SK-N-MC (cell line): ENCODE measurements at regions not wholly inside any gene's neighbourhood (a gene's known extent, or its start where the extent isn't known, plus 50 kb on each side); places are given as distances from the start of the nearest gene placed in this dataset.

Source experiments
- DNase-seq: peaks from one replicate; pipeline ENCODE4 v3.0.0-alpha.2; 2011; ENCODE audit warnings: low read depth, low spot score
- H3K27ac ChIP-seq: fragments of 200-600 bp; sonication (generic); 2 replicates; pipeline ENCODE4 v1.5.1; 2016; ENCODE audit warnings: mixed run types
- H3K36me3 ChIP-seq: fragments of 200-600 bp; sonication (generic); 2 replicates; pipeline ENCODE4 v1.6.1; 2017; ENCODE audit warnings: antibody characterized with exemption, low read length, mixed read lengths; ENCODE audit not compliant: insufficient read depth
- H3K4me3 ChIP-seq: fragments of 200-600 bp; sonication (generic); 2 replicates; pipeline ENCODE4 v1.5.1; 2016
- H3K9ac ChIP-seq: fragments of 200-600 bp; sonication (generic); 2 replicates; pipeline ENCODE4 v1.8.0; 2017; ENCODE audit warnings: mixed run types, mixed read lengths; ENCODE audit not compliant: insufficient read length
- H3K9me3 ChIP-seq: fragments of 200-600 bp; sonication (generic); 2 replicates; pipeline ENCODE4 v1.6.1; 2017; ENCODE audit warnings: low read depth, mild to moderate bottlenecking, antibody characterized with exemption, low read length, moderate library complexity, mixed read lengths
- EZH2 ChIP-seq: fragments of 200-600 bp; sonication (generic); IDR thresholded peaks from one replicate; pipeline ENCODE4 v1.6.1; 2017; ENCODE audit warnings: antibody characterized with exemption
- FOXP2 ChIP-seq: optimal IDR thresholded peaks from 2 replicates; pipeline ENCODE3; 2011; ENCODE audit warnings: mild to moderate bottlenecking, moderate library complexity; ENCODE audit not compliant: insufficient read depth; ENCODE audit errors: extremely low read length, control extremely low read depth
- POLR2AphosphoS5 ChIP-seq: IDR thresholded peaks from 2 replicates; pipeline ENCODE4 v1.6.1; 2012; ENCODE audit warnings: mild to moderate bottlenecking, low read depth, low read length, borderline replicate concordance

DNA sequence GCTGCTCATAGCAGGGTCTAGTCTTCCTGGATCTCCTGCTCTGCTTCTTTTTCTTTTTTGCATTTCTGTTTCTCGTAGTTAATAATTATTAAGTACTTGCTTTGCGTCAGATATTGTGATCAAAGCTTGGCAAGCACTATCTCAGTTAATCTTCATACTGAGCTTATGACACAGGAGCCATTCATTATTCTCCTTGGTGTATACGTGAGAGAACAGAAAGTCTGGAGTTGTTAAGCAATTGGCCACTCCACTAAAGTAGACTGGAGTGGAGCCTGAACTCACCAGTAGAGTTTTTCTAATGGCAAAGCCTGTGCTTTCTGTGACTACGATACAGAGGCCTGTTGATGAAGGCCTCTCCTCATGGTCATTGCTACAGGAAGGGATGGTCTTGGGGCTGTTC, 285.9 kb downstream of the RFC3 start:
- H3K9me3 ChIP-seq: no peaks in the 10 kb centered on the region

DNA sequence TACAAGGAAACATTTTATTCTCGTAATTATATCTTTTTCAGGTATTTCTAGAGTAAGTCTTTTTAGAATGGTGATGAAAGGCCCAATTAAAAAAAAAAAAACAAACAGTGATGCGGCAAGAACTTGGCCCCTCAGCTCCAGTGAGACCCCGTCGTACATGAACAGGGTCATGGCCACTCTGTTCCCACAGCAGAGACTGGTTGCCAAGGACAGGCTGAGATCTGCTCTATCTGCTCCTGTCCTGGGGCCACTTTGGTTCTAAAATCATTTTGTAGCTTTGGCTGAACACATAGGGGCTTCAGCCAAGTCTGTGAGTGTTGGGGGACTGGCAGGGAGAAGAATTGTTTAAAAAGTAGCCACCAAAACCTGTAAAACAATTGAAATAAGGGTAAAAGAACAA, 286.9 kb downstream of the RFC3 start:
- Histone ChIP-seq H3K27ac (no peak overlapping the region), H3K36me3 (no peaks in the 10 kb centered on the region), H3K4me3 (no peak overlapping the region), H3K9me3 (no peaks in the 10 kb centered on the region), H3K9ac (no peak overlapping the region)
- no peak for DNase-seq
- TF ChIP-seq POLR2AphosphoS5 (no peak), FOXP2 (no peak), EZH2 (no peak)

More for the DNA sequence above, 285.9 kb downstream of the RFC3 start:
- H3K36me3 ChIP-seq: no peaks in the 10 kb centered on the region
- no peak overlapping the region for H3K4me3 ChIP-seq
- H3K27ac ChIP-seq: no peak overlapping the region
- no peak for DNase-seq
- H3K9ac ChIP-seq: no peak overlapping the region
- TF ChIP-seq POLR2AphosphoS5 (no peak), EZH2 (no peak)

DNA sequence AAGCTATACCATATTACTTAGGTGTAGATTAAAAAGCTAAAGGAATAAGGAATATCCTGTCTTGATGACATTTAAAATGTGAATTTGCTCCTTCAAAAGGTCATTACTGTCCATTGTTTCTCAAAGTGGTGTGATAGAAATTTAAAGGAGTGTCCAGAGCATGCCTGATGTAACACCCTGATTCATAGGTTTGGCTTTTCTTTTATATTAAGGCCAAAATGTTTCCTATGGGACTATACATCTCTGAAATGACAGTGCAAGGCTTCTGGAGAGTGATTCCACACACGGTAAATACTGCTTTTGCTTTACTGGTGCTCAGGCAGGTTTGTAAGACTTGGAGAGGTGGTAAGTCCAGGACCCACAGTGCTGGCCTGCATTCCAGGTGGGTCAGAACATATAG, 289.9 kb downstream of the RFC3 start:
- no peak overlapping the region for H3K4me3 ChIP-seq
- H3K27ac ChIP-seq: no peak overlapping the region
- TF ChIP-seq EZH2 (no peak), FOXP2 (no peak)
- DNase-seq: no peak
- H3K9ac ChIP-seq: no peak overlapping the region
- no peaks in the 10 kb centered on the region for H3K9me3 ChIP-seq
- H3K36me3 ChIP-seq: no peaks in the 10 kb centered on the region

DNA sequence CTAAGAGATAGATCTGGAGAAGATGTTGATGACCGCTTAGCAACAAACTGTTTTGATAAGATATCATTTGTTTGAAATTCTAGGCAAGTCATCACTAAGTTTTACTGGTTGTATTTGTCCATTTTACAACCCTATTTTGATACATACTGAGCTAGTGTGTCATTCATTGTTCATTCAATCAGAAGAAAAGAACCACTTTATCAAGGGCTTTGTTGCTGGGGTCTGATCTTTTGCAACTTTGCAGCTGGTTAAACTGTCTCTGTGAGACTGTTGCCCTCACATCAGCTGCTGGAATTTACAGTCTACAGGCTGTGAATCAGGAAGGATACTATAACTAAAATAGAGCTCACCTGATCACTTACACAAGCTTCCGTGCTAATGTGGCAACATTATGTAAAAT, 290.5 kb downstream of the RFC3 start:
- no peak for DNase-seq
- Histone ChIP-seq H3K36me3 (no peaks in the 10 kb centered on the region), H3K9me3 (no peaks in the 10 kb centered on the region), H3K4me3 (no peak overlapping the region), H3K9ac (no peak overlapping the region), H3K27ac (no peak overlapping the region)
- TF ChIP-seq FOXP2: no peak
- no peak for TF ChIP-seq POLR2AphosphoS5
- no peak for TF ChIP-seq EZH2

DNA sequence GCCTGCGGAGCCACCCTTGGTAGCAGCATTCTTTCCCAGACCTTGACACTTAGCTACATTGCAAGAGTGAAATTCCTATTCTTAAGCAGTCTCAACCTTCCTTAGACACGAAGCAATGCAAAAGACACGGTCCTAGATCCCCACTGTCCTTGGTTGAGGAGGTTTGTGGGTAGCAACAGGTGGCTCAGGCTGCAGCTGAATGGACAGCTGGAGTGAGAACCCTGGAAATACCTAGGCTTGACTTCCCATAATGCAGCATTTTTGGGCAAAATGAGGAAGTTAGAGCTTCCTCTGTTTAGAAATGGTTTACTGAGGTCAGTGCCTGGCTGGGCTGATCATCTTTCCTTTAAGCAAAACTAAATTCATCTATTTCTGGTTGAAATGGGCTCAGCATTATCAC, 296.6 kb downstream of the RFC3 start:
- no peak overlapping the region for H3K27ac ChIP-seq
- no peak for DNase-seq
- no peaks in the 10 kb centered on the region for H3K36me3 ChIP-seq
- H3K9ac ChIP-seq: no peak overlapping the region
- no peaks in the 10 kb centered on the region for H3K9me3 ChIP-seq
- TF ChIP-seq FOXP2 (no peak), POLR2AphosphoS5 (no peak), EZH2 (no peak)
- H3K4me3 ChIP-seq: no peak overlapping the region

DNA sequence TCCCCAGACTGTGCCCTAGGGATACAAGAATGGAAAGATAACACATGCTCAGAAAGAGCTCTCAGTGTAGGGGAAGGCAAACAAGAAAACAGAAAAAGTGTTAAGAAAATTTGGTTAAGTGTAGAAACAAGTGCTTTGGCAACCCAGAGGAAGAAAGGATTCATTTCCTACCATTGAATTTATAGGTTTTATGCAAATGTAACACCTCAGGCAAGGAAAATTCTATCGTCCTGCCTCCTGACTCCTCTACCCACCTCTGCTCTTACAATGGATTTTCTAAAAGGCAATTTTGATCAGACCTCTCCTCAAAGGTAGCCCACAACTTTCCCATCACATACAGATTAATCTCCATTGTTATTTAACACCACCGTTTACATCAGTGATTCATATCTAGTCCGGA, 298.7 kb downstream of the RFC3 start:
- Histone ChIP-seq H3K9me3 (no peaks in the 10 kb centered on the region), H3K27ac (no peak overlapping the region), H3K9ac (no peak overlapping the region), H3K36me3 (no peaks in the 10 kb centered on the region), H3K4me3 (no peak overlapping the region)
- DNase-seq: no peak
- TF ChIP-seq FOXP2 (no peak), POLR2AphosphoS5 (no peak), EZH2 (no peak)

DNA sequence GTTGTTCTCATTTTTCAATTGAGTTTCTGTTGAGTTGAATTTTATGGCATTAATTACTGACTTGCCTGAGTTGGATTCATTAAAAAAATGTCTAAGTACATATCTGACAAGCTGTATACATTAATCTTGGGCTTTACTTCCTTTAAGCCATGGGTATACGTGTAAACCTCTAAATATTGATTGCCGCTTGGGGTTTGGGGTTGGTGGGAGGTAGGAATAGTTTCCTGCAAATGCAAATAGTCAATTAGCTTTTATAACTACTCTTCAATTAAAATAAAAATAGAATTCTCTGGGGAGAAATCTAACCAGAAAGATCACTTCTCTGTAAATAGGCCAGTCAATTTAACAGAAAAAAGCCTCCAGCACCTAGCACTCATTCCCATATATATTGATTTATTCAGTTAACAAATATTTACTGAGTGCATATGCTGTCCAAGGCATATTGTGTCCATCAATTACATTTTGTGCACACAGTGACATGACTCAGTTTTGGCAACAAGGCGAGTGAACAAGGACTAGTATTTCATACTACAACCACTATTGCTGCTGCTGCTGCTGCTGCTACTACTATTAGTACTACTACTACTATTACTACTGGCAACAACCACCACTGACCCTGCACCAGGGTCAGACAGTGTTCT, 306.8 kb downstream of the RFC3 start:
- H3K27ac ChIP-seq: no peak overlapping the region
- no peak overlapping the region for H3K9ac ChIP-seq
- TF ChIP-seq FOXP2 (no peak), EZH2 (no peak), POLR2AphosphoS5 (no peak)
- no peak overlapping the region for H3K4me3 ChIP-seq
- DNase-seq: no peak
- no peaks in the 10 kb centered on the region for H3K36me3 ChIP-seq
- no peaks in the 10 kb centered on the region for H3K9me3 ChIP-seq

DNA sequence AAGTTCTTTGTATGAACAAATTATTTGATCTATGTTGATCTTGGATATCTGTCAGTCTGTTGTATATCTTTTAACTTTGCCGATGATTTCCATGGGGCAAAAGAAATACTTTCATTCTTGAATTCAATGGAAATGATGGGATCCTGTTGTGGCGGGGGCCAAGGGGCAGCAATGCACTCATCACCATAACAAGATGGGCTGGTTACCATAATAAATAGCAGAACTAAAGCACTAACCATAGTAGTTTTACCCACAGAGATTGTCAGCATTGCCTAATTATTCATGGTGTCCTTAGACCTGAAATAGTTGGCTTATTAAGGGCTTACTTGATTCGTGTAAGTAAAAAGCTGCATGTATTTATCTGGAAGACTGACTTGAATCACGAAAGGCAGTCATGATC, 309.6 kb downstream of the RFC3 start:
- TF ChIP-seq POLR2AphosphoS5 (no peak), FOXP2 (no peak), EZH2 (no peak)
- Histone ChIP-seq H3K27ac (no peak overlapping the region), H3K9ac (no peak overlapping the region), H3K4me3 (no peak overlapping the region), H3K36me3 (no peaks in the 10 kb centered on the region), H3K9me3 (no peaks in the 10 kb centered on the region)
- no peak for DNase-seq

DNA sequence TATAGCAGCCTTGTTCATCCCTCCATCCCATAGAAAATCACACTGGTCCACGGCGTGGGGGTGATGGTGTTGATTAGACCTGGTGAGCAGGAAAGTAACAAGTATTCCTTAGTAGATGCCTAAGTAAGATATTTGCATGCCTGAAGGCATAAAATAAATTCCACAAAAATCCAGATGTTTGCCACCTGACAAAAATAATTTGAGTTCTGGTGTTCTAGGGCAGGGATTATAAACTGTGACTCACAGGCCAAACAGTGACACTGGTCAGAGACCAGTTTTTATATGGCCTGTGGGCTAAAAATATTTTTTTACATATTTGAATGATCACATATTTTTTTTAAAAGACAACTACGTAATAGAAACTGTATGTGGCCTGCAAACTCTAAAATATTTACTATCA, 310.7 kb downstream of the RFC3 start:
- TF ChIP-seq EZH2 (no peak), FOXP2 (no peak), POLR2AphosphoS5 (no peak)
- Histone ChIP-seq H3K9ac (no peak overlapping the region), H3K4me3 (no peak overlapping the region), H3K36me3 (no peaks in the 10 kb centered on the region), H3K27ac (no peak overlapping the region), H3K9me3 (no peaks in the 10 kb centered on the region)
- no peak for DNase-seq
